ENCODE measurements at regions not wholly inside any gene's neighbourhood (a gene's known extent, or its start where the extent isn't known, plus 50 kb on each side); places are given as distances from the start of the nearest gene placed in this dataset.

- DNase-seq (ENCODE audit: extremely low spot score): no peak
- ChIA-PET CTCF (no interaction called here), POLR2A (no interaction called here)
- TF ChIP-seq ARNT (IDR thresholded peaks at IDR 0.05): no peak
- TF ChIP-seq NFRKB (IDR thresholded peaks at IDR 0.05): no peak
- TF ChIP-seq, protein P1, sequence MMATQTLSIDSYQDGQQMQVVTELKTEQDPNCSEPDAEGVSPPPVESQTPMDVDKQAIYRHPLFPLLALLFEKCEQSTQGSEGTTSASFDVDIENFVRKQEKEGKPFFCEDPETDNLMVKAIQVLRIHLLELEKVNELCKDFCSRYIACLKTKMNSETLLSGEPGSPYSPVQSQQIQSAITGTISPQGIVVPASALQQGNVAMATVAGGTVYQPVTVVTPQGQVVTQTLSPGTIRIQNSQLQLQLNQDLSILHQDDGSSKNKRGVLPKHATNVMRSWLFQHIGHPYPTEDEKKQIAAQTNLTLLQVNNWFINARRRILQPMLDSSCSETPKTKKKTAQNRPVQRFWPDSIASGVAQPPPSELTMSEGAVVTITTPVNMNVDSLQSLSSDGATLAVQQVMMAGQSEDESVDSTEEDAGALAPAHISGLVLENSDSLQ (IDR thresholded peaks at IDR 0.05): no peak
- no peak for TF ChIP-seq TARDBP (IDR thresholded peaks at IDR 0.05)
- no peak for TF ChIP-seq FOXK2 (IDR thresholded peaks at IDR 0.05)
- TF ChIP-seq BHLHE40 (IDR thresholded peaks at IDR 0.05; ENCODE audit: borderline replicate concordance): no peak
- TF ChIP-seq HDGF (IDR thresholded peaks at IDR 0.05; ENCODE audit: borderline replicate concordance): no peak
- TF ChIP-seq ELF4 (IDR thresholded peaks at IDR 0.05): no peak
- no peak for TF ChIP-seq L3MBTL2 (conservative IDR thresholded peaks at IDR 0.05)
- TF ChIP-seq ZNF384 (IDR thresholded peaks at IDR 0.05): no peak
- TF ChIP-seq FOXM1 (IDR thresholded peaks at IDR 0.05; ENCODE audit: borderline replicate concordance): no peak
- TF ChIP-seq CTBP1 (IDR thresholded peaks at IDR 0.05; ENCODE audit: borderline replicate concordance): no peak
- TF ChIP-seq LEF1 (IDR thresholded peaks at IDR 0.05; ENCODE audit: borderline replicate concordance): no peak
- no peak for TF ChIP-seq FOXA1 (IDR thresholded peaks at IDR 0.05)
- TF ChIP-seq SUZ12 (IDR thresholded peaks at IDR 0.05): no peak
- TF ChIP-seq SP1 (IDR thresholded peaks at IDR 0.05): no peak
Measured at GRCh38 chr6:16925461-16925860, 164.2 kb upstream of the ATXN1 start.

- CTCF ChIA-PET: no interaction called here
- no peak for DNase-seq (ENCODE audit: extremely low spot score)
- POLR2A ChIA-PET: no interaction called here
- TF ChIP-seq NFRKB (IDR thresholded peaks at IDR 0.05) (no peak), ZNF384 (IDR thresholded peaks at IDR 0.05) (no peak), TARDBP (IDR thresholded peaks at IDR 0.05) (no peak), BHLHE40 (IDR thresholded peaks at IDR 0.05; ENCODE audit: borderline replicate concordance) (no peak), HDGF (IDR thresholded peaks at IDR 0.05; ENCODE audit: borderline replicate concordance) (no peak), FOXK2 (IDR thresholded peaks at IDR 0.05) (no peak), CTBP1 (IDR thresholded peaks at IDR 0.05; ENCODE audit: borderline replicate concordance) (no peak)
- TF ChIP-seq, protein P1 (IDR thresholded peaks at IDR 0.05): no peak
Measured at GRCh38 chr6:16922282-16922681, 161.0 kb upstream of the ATXN1 start.

GRCh38 chr6:16921399-16922110, 160.3 kb upstream of the ATXN1 start:
- TF ChIP-seq ZNF384 (IDR thresholded peaks at IDR 0.05) (no peak), BHLHE40 (IDR thresholded peaks at IDR 0.05; ENCODE audit: borderline replicate concordance) (no peak), NFRKB (IDR thresholded peaks at IDR 0.05) (no peak), SP1 (IDR thresholded peaks at IDR 0.05) (no peak), ARNT (IDR thresholded peaks at IDR 0.05) (no peak), SUZ12 (IDR thresholded peaks at IDR 0.05) (no peak), FOXK2 (IDR thresholded peaks at IDR 0.05) (no peak), FOXA1 (IDR thresholded peaks at IDR 0.05) (no peak), L3MBTL2 (conservative IDR thresholded peaks at IDR 0.05) (no peak), CTBP1 (IDR thresholded peaks at IDR 0.05; ENCODE audit: borderline replicate concordance) (no peak), ELF4 (IDR thresholded peaks at IDR 0.05) (no peak), HDGF (IDR thresholded peaks at IDR 0.05; ENCODE audit: borderline replicate concordance) (no peak)
- TF ChIP-seq, protein P1 (IDR thresholded peaks at IDR 0.05): no peak
- no peak for DNase-seq (ENCODE audit: extremely low spot score)
- CTCF ChIA-PET: interaction anchor here (0.9 kb wide), 1 partner anchor 43 kb away, joined by 5 read pairs; no protein-coding TSS in a partner anchor
- POLR2A ChIA-PET: no interaction called here

GRCh38 chr6:16918586-16918985, 157.3 kb upstream of the ATXN1 start:
- ChIA-PET CTCF (no interaction called here), POLR2A (no interaction called here)
- DNase-seq (ENCODE audit: extremely low spot score): no peak
- TF ChIP-seq TARDBP (IDR thresholded peaks at IDR 0.05): no peak
- no peak for TF ChIP-seq ARNT (IDR thresholded peaks at IDR 0.05)
- TF ChIP-seq CTBP1 (IDR thresholded peaks at IDR 0.05; ENCODE audit: borderline replicate concordance): no peak
- no peak for TF ChIP-seq FOXA1 (IDR thresholded peaks at IDR 0.05)
- TF ChIP-seq BHLHE40 (IDR thresholded peaks at IDR 0.05; ENCODE audit: borderline replicate concordance): no peak
- TF ChIP-seq, protein P1 (IDR thresholded peaks at IDR 0.05): no peak
- no peak for TF ChIP-seq ZNF384 (IDR thresholded peaks at IDR 0.05)

GRCh38 chr6:16914184-16914583, 152.9 kb upstream of the ATXN1 start:
- no peak for TF ChIP-seq SUZ12 (IDR thresholded peaks at IDR 0.05)
- no peak for TF ChIP-seq FOXK2 (IDR thresholded peaks at IDR 0.05)
- ChIA-PET CTCF (no interaction called here), POLR2A (no interaction called here)

GRCh38 chr6:16912756-16913155, 151.5 kb upstream of the ATXN1 start:
- DNase-seq (ENCODE audit: extremely low spot score): no peak
- TF ChIP-seq BHLHE40 (IDR thresholded peaks at IDR 0.05; ENCODE audit: borderline replicate concordance): no peak
- no peak for TF ChIP-seq ELF4 (IDR thresholded peaks at IDR 0.05)
- TF ChIP-seq LEF1 (IDR thresholded peaks at IDR 0.05; ENCODE audit: borderline replicate concordance): no peak
- no peak for TF ChIP-seq TARDBP (IDR thresholded peaks at IDR 0.05)
- no peak for TF ChIP-seq L3MBTL2 (conservative IDR thresholded peaks at IDR 0.05)
- TF ChIP-seq ARNT (IDR thresholded peaks at IDR 0.05): no peak
- TF ChIP-seq HDGF (IDR thresholded peaks at IDR 0.05; ENCODE audit: borderline replicate concordance): no peak
- TF ChIP-seq SUZ12 (IDR thresholded peaks at IDR 0.05): no peak
- no peak for TF ChIP-seq CTBP1 (IDR thresholded peaks at IDR 0.05; ENCODE audit: borderline replicate concordance)
- no peak for TF ChIP-seq FOXM1 (IDR thresholded peaks at IDR 0.05; ENCODE audit: borderline replicate concordance)
- no peak for TF ChIP-seq SP1 (IDR thresholded peaks at IDR 0.05)
- TF ChIP-seq FOXK2 (IDR thresholded peaks at IDR 0.05): no peak
- no peak for TF ChIP-seq NFRKB (IDR thresholded peaks at IDR 0.05)
- no peak for TF ChIP-seq ZNF384 (IDR thresholded peaks at IDR 0.05)
- POLR2A ChIA-PET: no interaction called here
- CTCF ChIA-PET: no interaction called here

More at GRCh38 chr6:16914184-16914583, 152.9 kb upstream of the ATXN1 start:
- DNase-seq (ENCODE audit: extremely low spot score): no peak

Measured in HEK293T (cell line).